ENCODE measurements at regions not wholly inside any gene's neighbourhood (a gene's known extent, or its start where the extent isn't known, plus 50 kb on each side); places are given as distances from the start of the nearest gene placed in this dataset.

DNA sequence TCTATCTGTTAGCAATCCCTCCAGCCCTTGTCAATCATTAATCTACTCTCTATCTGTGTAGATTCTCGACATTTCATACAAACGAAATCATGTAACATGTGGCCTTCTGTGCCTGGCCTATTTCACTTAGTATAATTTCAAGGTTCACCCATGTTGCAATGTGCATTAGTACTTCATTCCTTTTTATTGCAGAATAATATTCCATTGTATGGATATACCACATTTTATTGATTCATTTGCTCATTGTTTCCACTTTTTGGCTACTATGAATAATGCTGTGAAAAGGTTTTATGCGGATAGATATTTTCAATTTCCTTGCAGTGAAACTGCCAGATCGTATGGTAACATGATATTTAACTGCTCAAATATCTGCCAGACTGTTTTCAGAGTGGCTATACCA lies 100.1 kb downstream of the MIAT start:
- no peak for DNase-seq (ENCODE audit: low read depth)
- no peak overlapping the region for H3K4me3 ChIP-seq (ENCODE audit: low read depth, low read length)
- TF ChIP-seq, protein P1, sequence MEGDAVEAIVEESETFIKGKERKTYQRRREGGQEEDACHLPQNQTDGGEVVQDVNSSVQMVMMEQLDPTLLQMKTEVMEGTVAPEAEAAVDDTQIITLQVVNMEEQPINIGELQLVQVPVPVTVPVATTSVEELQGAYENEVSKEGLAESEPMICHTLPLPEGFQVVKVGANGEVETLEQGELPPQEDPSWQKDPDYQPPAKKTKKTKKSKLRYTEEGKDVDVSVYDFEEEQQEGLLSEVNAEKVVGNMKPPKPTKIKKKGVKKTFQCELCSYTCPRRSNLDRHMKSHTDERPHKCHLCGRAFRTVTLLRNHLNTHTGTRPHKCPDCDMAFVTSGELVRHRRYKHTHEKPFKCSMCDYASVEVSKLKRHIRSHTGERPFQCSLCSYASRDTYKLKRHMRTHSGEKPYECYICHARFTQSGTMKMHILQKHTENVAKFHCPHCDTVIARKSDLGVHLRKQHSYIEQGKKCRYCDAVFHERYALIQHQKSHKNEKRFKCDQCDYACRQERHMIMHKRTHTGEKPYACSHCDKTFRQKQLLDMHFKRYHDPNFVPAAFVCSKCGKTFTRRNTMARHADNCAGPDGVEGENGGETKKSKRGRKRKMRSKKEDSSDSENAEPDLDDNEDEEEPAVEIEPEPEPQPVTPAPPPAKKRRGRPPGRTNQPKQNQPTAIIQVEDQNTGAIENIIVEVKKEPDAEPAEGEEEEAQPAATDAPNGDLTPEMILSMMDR (IDR thresholded peaks at IDR 0.05; ENCODE audit: low read depth, low read length, missing control alignments): no peak

DNA sequence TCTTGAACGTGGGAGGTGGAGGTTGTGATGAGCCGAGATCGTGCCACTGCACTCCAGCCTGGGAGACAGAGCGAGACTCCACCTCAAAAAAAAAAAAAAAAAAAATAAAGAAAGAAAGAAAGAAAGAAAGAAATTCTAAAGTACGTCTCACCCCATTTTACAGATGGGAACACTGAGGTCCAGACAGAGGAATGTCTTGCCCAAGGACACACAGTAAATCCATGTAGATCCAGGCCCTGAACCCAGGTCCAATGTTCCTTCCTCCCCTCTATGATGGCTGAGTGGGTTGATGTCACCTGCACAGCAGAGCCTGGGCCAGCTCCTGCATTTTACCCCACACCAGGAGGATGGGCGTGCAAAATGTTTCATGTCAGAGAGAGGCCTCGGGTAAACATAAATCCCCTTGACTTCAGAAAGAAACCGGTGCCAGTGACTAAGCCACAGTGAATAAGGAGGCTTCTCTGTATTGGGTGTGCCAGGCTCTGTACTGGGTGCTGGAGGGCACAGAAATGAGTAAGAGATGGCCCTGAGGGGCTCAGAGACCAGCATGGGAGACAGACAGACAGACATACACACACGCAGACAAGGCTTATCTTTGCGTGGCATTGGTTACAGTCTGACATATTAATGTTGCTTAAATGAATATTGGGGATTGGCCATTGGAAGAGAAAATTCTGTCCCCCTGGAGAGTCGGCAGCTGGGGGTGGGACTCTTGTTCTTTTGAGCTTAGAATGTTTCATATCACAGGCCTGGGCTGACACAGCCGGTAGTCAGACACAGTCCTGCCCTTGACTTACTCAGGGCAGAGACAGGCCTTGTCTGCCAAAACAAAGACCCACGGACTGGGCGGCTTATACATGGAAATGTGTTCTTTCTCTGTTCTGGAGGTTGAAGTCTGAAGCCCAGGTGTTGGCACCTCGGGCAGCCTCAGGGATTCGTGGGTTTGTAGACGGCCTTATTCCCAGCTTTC lies 105.4 kb downstream of the MIAT start:
- H3K4me3 ChIP-seq (ENCODE audit: low read depth, low read length): no peak overlapping the region
- no peak for DNase-seq (ENCODE audit: low read depth)
- TF ChIP-seq, protein P1 (IDR thresholded peaks at IDR 0.05; ENCODE audit: low read depth, low read length, missing control alignments): no peak

DNA sequence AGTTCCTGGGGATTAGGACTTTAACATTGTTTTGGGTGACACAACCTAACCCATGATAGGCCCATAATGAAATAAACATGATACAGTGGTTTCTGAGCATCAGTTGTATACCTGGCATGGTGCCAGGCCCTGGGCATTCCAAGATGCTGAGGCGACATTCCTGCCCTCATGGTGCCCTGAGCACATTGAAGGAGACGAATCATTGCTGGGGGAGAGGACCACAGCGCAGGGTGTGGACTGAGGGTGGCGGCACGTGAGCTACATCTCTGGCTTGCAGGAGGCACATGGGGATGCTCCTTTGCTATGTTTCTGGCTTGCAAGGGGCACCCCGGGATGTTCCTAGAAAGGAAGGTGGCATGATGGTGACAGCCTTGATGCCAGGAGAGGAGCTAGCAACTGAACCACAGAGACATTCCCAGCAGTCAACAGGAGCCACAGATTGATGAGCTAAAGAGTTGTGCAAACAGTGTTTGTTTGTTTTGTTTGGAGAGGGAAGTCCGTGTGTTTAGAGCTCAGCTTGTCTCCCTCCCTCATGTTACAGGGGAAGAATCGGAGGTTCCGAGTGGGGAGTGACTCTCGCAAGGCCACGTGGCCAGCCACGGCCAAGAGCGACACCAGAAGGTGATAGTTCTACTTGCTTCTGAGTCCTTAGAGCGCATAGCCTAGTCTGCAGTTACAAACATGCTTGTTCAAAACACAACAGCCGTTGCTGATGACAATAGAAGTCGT lies 106.4 kb downstream of the MIAT start:
- no peak for DNase-seq (ENCODE audit: low read depth)
- H3K4me3 ChIP-seq (ENCODE audit: low read depth, low read length): no peak overlapping the region
- TF ChIP-seq, protein P1 (IDR thresholded peaks at IDR 0.05; ENCODE audit: low read depth, low read length, missing control alignments): no peak

DNA sequence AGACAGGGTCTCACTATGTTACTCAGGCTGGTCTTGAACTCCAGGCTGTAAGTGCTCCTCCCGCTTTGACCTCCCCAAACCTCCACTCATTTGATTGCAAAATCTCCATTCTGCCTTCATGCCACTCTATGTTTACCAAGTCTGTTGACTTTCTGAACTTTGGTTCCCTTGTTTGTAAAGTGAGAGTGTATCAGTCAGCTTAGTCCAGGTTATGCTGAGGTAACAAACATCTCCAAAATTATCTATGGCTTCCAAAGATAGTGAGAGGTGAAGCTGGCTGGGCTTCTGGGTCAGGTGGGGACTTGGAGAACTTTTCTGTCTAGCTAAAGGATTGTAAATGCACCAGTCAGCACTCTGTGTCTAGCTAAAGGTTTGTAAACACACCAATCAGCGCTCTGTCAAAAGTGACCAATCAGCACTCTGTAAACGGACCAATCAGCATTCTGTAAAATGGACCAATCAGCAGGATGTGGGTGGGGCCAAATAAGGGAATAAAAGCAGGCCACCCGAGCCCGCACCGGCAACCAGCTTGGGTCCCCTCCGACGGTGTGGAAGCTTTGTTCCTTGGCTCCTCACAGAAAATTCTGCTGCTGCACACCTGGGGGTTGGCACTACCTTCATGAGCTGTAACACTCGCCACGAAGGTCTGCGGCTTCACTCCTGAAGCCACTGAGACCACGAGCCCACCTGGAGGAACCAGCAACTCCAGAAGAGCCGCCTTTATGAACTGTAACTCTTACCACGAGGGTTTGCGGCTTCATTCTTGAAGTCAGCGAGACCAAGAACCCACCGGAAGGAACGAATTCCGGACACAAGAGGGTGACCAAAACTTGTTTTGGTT lies 109.3 kb downstream of the MIAT start:
- no peak overlapping the region for H3K4me3 ChIP-seq (ENCODE audit: low read depth, low read length)
- TF ChIP-seq, protein P1 (IDR thresholded peaks at IDR 0.05; ENCODE audit: low read depth, low read length, missing control alignments): no peak
- DNase-seq (ENCODE audit: low read depth): no peak

DNA sequence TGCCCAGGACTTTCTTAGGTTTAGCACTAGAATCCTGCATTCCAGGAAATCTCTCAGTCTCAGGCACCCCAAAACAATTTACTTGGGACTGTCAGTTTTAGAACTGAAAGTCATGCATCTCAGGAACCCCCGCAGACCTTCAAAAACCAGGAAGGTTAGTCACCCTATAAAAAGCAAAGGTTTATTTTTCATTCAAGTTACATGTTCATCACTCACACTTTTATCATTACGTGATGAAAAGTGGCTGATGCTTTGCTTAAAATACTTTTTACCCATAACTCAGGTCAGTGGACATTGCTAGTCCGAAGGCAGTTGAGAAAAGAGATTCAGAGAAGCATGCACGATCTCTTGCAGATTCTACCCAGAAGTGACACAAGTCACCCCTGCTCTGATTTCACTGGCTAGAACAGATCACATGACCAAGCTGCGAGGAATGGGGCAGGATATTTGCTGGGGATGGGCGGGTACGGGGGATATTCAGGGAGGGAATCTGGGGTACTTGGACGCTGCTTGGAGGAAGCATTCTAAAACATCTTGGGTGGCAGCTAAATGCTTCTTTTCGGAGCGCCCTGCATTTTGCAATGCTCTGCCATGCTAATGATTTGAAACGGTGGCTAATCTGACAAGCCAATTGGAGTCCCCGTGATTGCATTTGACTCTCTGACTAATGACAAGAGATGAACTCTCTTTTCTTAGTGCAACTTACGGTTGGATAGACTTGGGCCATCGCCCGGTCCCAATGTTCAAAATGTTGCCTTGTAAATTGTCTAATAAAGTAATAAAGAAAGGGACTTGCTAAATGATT lies 110.2 kb downstream of the MIAT start:
- TF ChIP-seq, protein P1 (IDR thresholded peaks at IDR 0.05; ENCODE audit: low read depth, low read length, missing control alignments): no peak
- DNase-seq (ENCODE audit: low read depth): no peak
- H3K4me3 ChIP-seq (ENCODE audit: low read depth, low read length): no peak overlapping the region

DNA sequence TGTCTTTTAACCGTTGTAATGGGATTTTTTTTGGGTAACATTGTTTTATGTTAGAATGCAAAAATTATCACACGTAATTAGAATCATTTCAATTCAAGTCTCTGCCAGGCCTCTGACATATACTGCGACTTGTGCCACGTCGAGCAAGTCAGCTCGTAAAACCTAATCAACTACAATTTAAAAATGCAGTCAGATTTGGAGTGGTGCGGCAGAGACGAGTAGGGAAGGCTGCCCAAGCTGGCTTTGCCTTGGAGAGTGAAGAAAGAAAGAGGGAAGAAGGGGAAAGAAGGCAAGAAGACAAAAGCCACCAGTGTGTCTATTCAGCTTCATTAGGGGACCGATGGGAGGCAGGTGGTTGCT lies 110.7 kb downstream of the MIAT start:
- H3K4me3 ChIP-seq (ENCODE audit: low read depth, low read length): no peak overlapping the region
- TF ChIP-seq, protein P1 (IDR thresholded peaks at IDR 0.05; ENCODE audit: low read depth, low read length, missing control alignments): no peak
- no peak for DNase-seq (ENCODE audit: low read depth)
